Panc1 (cell line): ENCODE measurements at regions not wholly inside any gene's neighbourhood (a gene's known extent, or its start where the extent isn't known, plus 50 kb on each side); places are given as distances from the start of the nearest gene placed in this dataset.
"Not testable (repeated sequence)": the region's sequence is repeated elsewhere in the genome, so short reads cannot be mapped to it uniquely, and the experiment has no call there.

ENCODE experiments used
- CTCF ChIP-seq: fragments of 450-650 bp; IDR thresholded peaks from 2 replicates; pipeline ENCODE4 v1.5.1; 2017; ENCODE audit warnings: mild to moderate bottlenecking
- REST ChIP-seq, 2 experiments: IDR thresholded peaks; 2 replicates each; pipeline ENCODE4 v1.6.1; 2011 to 2012; ENCODE audit warnings: low read depth in 2 of 2, control low read depth in 1 of 2, low read length in 1 of 2, mild to moderate bottlenecking in 1 of 2, moderate library complexity in 1 of 2; ENCODE audit not compliant: insufficient read depth in 1 of 2
- SIN3A ChIP-seq: IDR thresholded peaks from 2 replicates; pipeline ENCODE4 v1.6.1; 2012; ENCODE audit warnings: low read depth, mild to moderate bottlenecking, low read length, moderate library complexity, borderline replicate concordance; ENCODE audit not compliant: insufficient read depth

- TF ChIP-seq CTCF; REST (IDR thresholded peaks at IDR 0.05; ENCODE audit: insufficient read depth in 1 of 2, low read depth in 2 of 2, low read length in 1 of 2); SIN3A: not testable (repeated sequence)
Measured at GRCh38 chr13:54268013-54268695, 1239.5 kb downstream of the OLFM4 start.
